Astrocyte of the spinal cord (primary cell): ENCODE measurements at regions not wholly inside any gene's neighbourhood (a gene's known extent, or its start where the extent isn't known, plus 50 kb on each side); places are given as distances from the start of the nearest gene placed in this dataset.

Experiments used
- DNase-seq: peaks from one replicate; pipeline ENCODE4 v3.0.0; 2011; ENCODE audit warnings: low read depth, low spot score
- H3K4me3 ChIP-seq: 2 replicates; pipeline ENCODE4 v1.5.1; 2011; ENCODE audit warnings: low read depth, mild to moderate bottlenecking, low read length, moderate library complexity
- in situ Hi-C: cut with HindIII; loops from 2 replicates; pipeline ENCODE4 v1.10.0; 2017; ENCODE audit warnings: low sequenced_read_pairs
- TF ChIP-seq, protein P1 (sequence below): IDR thresholded peaks from 2 replicates; pipeline ENCODE4 v1.5.1; 2012; ENCODE audit warnings: low read depth, mild to moderate bottlenecking, low read length, inconsistent platforms

DNA sequence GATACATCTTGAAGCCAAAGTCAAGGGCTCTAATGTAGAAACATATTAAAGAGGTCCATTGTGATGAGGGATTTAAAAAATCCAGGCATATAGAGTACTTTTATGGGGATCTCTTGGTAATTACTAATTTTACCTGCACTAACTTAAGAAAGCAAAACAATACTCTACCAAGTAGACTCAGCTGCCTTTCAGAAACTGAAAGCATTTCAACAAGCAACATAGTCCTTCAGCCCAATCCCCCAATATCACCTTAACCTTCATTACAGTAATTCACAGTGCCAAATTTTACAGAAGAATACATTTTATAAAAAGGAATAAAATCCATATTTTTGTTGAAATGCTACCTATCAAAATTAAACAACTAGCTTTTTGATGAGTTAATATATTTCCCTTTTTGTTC, 422.9 kb downstream of the DTHD1 start:
- TF ChIP-seq, protein P1, sequence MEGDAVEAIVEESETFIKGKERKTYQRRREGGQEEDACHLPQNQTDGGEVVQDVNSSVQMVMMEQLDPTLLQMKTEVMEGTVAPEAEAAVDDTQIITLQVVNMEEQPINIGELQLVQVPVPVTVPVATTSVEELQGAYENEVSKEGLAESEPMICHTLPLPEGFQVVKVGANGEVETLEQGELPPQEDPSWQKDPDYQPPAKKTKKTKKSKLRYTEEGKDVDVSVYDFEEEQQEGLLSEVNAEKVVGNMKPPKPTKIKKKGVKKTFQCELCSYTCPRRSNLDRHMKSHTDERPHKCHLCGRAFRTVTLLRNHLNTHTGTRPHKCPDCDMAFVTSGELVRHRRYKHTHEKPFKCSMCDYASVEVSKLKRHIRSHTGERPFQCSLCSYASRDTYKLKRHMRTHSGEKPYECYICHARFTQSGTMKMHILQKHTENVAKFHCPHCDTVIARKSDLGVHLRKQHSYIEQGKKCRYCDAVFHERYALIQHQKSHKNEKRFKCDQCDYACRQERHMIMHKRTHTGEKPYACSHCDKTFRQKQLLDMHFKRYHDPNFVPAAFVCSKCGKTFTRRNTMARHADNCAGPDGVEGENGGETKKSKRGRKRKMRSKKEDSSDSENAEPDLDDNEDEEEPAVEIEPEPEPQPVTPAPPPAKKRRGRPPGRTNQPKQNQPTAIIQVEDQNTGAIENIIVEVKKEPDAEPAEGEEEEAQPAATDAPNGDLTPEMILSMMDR: no peak
- no peak overlapping the region for H3K4me3 ChIP-seq
- in situ Hi-C loops: no loop called here
- DNase-seq: no peak

DNA sequence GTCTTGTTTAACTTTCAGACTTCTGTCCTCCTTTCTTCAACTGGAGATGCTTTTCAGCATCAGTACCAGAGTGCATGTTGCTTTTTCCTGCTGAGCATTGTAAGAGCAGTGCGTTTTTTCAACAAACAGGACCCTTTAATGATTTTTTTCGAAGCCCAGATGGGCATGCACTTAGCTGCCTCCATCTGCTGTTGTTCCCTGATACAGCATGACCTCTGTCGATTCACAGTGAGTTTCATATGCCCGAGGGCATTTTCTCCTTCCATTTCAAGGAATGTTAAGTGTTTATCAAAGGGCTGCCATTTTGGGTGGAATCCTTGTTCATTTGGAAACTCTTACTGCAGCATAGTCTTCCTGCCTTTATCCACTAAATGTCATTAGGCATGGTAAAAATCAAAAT, 428.6 kb downstream of the DTHD1 start:
- H3K4me3 ChIP-seq: no peak overlapping the region
- in situ Hi-C loops: no loop called here
- DNase-seq: no peak
- TF ChIP-seq, protein P1: no peak

DNA sequence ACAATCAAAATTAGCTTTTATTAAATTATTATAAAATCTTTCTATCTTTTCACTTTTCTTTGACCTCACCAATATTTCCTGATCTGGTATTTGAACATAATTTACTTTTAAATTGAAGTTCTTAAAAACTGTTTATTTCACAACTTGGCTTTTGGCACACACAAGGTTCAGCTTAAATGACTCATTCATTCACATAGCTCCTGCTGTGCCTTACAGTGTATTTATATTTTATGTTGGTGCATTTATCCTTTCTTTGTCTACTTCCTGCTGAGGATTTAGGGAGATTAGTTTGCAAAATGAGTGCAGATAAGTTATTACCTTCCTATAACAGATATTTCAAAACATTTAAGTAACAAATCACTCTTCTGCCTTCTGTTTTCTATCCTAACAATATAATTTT, 430.6 kb downstream of the DTHD1 start:
- in situ Hi-C loops: no loop called here
- peak; percentile 42 for DNase-seq
- H3K4me3 ChIP-seq: no peak overlapping the region
- TF ChIP-seq, protein P1: no peak

DNA sequence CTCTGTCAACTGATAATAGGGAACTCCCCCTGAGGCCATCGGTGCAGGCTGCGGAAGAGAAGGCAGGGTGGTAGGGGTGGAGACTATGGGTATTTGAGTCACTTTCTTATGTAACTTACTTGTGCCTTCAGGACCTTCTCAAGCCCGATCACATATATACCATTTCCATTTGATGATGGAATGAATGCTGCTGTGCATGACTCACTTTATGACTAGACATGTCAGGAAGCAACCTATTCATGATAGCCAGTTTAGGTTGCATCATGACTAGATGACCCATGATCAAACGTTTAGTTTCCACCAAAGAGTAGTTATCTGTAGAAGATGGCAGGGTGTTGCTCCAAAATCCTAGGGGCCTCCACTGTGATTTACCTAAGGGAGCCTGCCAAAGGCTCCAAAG, 435.5 kb downstream of the DTHD1 start:
- H3K4me3 ChIP-seq: no peak overlapping the region
- TF ChIP-seq, protein P1: no peak
- DNase-seq: no peak
- in situ Hi-C loops: no loop called here

DNA sequence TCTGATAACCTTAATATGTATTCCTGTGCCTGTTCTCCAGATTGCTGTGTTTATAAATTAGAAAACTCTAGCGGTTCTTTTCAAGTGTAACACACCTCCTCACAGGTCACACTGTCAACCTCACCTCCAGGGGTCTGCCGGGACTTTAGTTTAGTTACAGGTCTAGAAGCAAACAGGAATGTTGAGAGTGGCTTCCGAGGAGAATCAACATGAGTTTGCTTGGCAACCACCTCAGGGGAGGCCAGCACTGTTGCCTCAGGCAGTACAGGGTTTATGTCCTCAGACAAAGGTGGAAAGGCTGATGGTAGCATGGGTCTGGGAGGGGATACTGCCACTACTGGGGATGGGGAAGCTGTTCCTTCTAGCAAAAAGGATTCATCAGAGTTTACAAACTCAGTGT, 438.0 kb downstream of the DTHD1 start:
- in situ Hi-C loops: no loop called here
- TF ChIP-seq, protein P1: no peak
- DNase-seq: no peak

DNA sequence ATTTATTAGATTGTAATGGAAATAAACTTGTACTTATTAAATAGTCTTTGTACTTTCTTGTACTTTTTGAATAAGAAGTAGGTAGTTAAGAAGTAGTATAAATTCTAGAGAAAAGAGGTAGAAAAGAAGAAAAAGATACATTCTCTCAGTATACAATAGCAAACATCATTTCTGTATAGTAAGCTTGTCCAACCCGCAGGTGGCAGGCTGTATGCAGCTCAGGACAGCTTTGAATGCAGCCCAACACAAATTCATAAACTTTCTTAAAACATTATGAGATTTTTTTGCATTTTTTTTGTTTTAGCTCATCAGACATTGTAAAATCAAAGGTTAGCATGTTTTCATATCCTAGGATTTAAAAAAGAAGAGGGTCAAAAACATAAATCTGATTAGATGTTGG, 441.6 kb downstream of the DTHD1 start:
- no peak for DNase-seq
- H3K4me3 ChIP-seq: no peak overlapping the region
- in situ Hi-C loops: no loop called here
- TF ChIP-seq, protein P1: no peak

More for the DNA sequence above, 438.0 kb downstream of the DTHD1 start:
- H3K4me3 ChIP-seq: no peak overlapping the region

DNA sequence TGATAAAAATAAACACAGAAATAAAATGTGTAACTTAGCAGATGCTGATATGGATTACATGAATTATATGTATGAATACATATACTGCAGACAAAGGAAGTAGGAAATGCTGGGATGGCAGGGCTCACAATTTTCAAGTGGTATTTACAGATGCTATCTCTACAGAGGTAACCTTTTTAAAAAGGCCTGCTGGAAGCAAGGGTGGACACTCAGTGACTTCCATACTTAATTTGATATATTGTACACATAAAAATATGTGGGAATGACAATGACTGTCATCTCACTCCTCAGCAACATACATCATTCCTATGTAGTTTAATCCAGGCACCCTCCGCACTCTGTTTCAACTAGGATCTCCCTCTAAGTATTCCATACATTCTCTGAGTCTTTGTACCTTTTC, 452.9 kb downstream of the DTHD1 start:
- DNase-seq: no peak
- no peak overlapping the region for H3K4me3 ChIP-seq
- TF ChIP-seq, protein P1: no peak
- in situ Hi-C loops: no loop called here
